HG02852 (cell line): ENCODE measurements at regions not wholly inside any gene's neighbourhood (a gene's known extent, or its start where the extent isn't known, plus 50 kb on each side); places are given as distances from the start of the nearest gene placed in this dataset.

Source experiments
- ATAC-seq: cut with Tn5 transposase; IDR thresholded peaks from one replicate; pipeline ENCODE4 v1.9.1; 2021; ENCODE audit warnings: mild to moderate bottlenecking, moderate library complexity; ENCODE audit not compliant: unreplicated experiment

GRCh38 chr2:18503376-18504228 lies 56.9 kb downstream of the RDH14 start:
- no peak for ATAC-seq

GRCh38 chr2:18502142-18502541 lies 58.3 kb downstream of the RDH14 start:
- ATAC-seq: no peak

GRCh38 chr2:18501729-18502128 lies 58.7 kb downstream of the RDH14 start:
- no peak for ATAC-seq

- no peak for ATAC-seq
These were observed 59.3 kb downstream of the RDH14 start for GRCh38 chr2:18501156-18501555.

GRCh38 chr2:18500333-18500732 lies 60.1 kb downstream of the RDH14 start:
- no peak for ATAC-seq

- ATAC-seq: no peak
These were observed 61.9 kb downstream of the RDH14 start for GRCh38 chr2:18498531-18498930.

- no peak for ATAC-seq
These were observed 63.9 kb downstream of the RDH14 start for GRCh38 chr2:18496516-18496915.

GRCh38 chr2:18495058-18495457 lies 65.4 kb downstream of the RDH14 start:
- ATAC-seq: no peak

GRCh38 chr2:18492721-18493120 lies 67.7 kb downstream of the RDH14 start:
- ATAC-seq: no peak

GRCh38 chr2:18491577-18491976 lies 68.9 kb downstream of the RDH14 start:
- no peak for ATAC-seq

- no peak for ATAC-seq
These were observed 69.6 kb downstream of the RDH14 start for GRCh38 chr2:18490901-18491300.

- ATAC-seq: no peak
These were observed 73.1 kb downstream of the RDH14 start for GRCh38 chr2:18487106-18487913.

GRCh38 chr2:18484625-18485024 lies 75.8 kb downstream of the RDH14 start:
- ATAC-seq: no peak

GRCh38 chr2:18483896-18484295 lies 76.6 kb downstream of the RDH14 start:
- ATAC-seq: no peak

- ATAC-seq: no peak
These were observed 77.8 kb downstream of the RDH14 start for GRCh38 chr2:18482666-18483065.

GRCh38 chr2:18479947-18480369 lies 80.5 kb downstream of the RDH14 start:
- no peak for ATAC-seq

GRCh38 chr2:18477293-18477692 lies 83.2 kb downstream of the RDH14 start:
- no peak for ATAC-seq

- ATAC-seq: no peak
These were observed 84.0 kb downstream of the RDH14 start for GRCh38 chr2:18476484-18476883.

- ATAC-seq: no peak
These were observed 84.6 kb downstream of the RDH14 start for GRCh38 chr2:18475884-18476283.

GRCh38 chr2:18474700-18475099 lies 85.8 kb downstream of the RDH14 start:
- ATAC-seq: no peak

GRCh38 chr2:18473241-18474181 lies 86.9 kb downstream of the RDH14 start:
- no peak for ATAC-seq
